ENCODE measurements at regions not wholly inside any gene's neighbourhood (a gene's known extent, or its start where the extent isn't known, plus 50 kb on each side); places are given as distances from the start of the nearest gene placed in this dataset.

GRCh38 chr7:68444042-68444441 lies 1154.2 kb upstream of the AUTS2 start:
- ChIA-PET CTCF (no interaction called here), POLR2A (no interaction called here)
- no peak for TF ChIP-seq CTCF (IDR thresholded peaks at IDR 0.05; ENCODE audit: control extremely low read depth, extremely low read depth, low read depth, missing control alignments)
- no peak for DNase-seq (ENCODE audit: extremely low spot score)

DNA sequence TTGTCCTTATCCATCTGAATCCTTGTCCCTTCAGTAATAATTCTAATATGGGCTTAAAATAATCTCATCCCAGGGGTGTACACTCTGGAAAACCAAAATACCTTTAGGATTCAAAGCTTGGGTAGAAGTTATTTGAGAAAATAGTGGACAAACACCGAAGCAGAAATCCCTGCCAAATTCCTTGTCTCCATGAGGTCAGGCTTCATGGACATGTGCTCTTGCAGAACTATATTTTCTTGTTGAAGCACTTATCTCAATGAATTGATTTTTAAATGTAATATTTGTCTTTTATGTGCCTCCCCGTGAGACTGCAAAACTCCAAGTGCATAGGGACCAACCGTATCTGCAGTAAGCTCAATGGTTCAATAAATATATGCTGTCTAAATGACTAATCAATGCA lies 1153.3 kb upstream of the AUTS2 start:
- POLR2A ChIA-PET: no interaction called here
- DNase-seq (ENCODE audit: extremely low spot score): no peak
- no peak for TF ChIP-seq CTCF (IDR thresholded peaks at IDR 0.05; ENCODE audit: control extremely low read depth, extremely low read depth, low read depth, missing control alignments)
- CTCF ChIA-PET: no interaction called here

DNA sequence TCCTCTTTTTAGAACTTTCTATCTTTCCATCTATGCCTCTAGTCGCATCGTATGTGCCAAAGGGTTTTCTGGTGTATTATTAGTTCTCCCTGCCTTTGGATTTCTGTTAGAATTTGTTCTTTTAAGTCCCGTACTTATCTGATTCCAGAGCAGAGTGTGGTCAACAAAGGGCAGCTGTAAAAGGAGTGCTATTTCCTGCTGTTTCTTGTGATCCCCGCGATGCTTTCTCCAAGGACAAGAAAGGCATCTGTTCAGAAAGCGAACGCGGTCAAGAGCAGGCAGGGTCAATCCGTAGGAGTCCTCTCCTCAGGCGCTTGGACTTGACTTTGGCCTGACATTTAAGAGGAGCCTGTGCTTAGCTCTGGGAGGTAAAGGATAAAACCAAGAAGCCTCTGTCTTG lies 1152.1 kb upstream of the AUTS2 start:
- no peak for DNase-seq (ENCODE audit: extremely low spot score)
- POLR2A ChIA-PET: no interaction called here
- TF ChIP-seq CTCF (IDR thresholded peaks at IDR 0.05; ENCODE audit: control extremely low read depth, extremely low read depth, low read depth, missing control alignments): no peak
- CTCF ChIA-PET: no interaction called here

DNA sequence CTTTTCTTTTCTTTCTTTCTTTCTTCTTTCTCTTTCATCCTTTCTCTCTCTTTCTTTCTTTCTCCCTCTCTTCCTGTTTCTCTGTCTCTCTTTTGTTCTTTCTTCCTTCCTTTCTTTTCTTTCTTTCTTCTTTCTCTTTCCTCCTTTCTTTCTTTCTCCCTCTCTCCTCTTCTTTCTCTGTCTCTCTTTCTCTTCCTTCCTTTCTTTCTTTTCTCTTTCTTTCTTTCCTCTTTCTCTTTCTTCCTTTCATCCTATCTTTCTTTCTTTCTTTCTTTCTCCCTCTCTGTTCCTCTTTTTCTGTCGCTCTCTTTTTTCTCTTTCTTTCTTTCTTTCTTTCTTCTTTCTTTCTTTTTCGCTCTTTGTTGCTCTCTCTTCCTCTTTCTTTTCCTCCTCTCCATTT lies 1149.2 kb upstream of the AUTS2 start:
- TF ChIP-seq CTCF (IDR thresholded peaks at IDR 0.05; ENCODE audit: control extremely low read depth, extremely low read depth, low read depth, missing control alignments): no peak
- ChIA-PET POLR2A (no interaction called here), CTCF (no interaction called here)
- DNase-seq (ENCODE audit: extremely low spot score): no peak

- no peak for TF ChIP-seq CTCF (IDR thresholded peaks at IDR 0.05; ENCODE audit: control extremely low read depth, extremely low read depth, low read depth, missing control alignments)
- no peak for DNase-seq (ENCODE audit: extremely low spot score)
- ChIA-PET CTCF (no interaction called here), POLR2A (no interaction called here)
Measured at GRCh38 chr7:68449816-68450215, 1148.5 kb upstream of the AUTS2 start.

DNA sequence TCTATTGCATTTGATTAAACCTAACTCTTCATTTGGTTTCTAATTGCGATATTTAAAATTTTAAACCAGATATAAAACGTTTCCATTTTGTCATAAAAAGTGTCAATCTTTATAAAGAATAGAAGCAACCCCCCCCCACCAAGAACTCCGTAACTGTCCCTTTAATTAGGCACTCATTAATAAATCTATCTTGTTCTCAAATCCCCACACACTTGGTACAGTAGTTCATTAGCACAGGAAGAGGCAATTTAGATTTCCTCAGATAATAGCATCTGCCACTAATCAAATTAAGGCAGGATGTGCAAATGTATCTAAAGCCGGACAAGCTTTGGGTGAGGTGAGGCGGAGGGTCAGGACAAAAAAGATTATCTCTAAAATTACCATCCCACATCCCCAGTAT lies 1143.3 kb upstream of the AUTS2 start:
- ChIA-PET POLR2A (no interaction called here), CTCF (no interaction called here)
- DNase-seq (ENCODE audit: extremely low spot score): no peak
- TF ChIP-seq CTCF (IDR thresholded peaks at IDR 0.05; ENCODE audit: control extremely low read depth, extremely low read depth, low read depth, missing control alignments): no peak

- TF ChIP-seq CTCF (IDR thresholded peaks at IDR 0.05; ENCODE audit: control extremely low read depth, extremely low read depth, low read depth, missing control alignments): no peak
- DNase-seq (ENCODE audit: extremely low spot score): no peak
- POLR2A ChIA-PET: no interaction called here
- CTCF ChIA-PET: no interaction called here
Measured at GRCh38 chr7:68456469-68456868, 1141.8 kb upstream of the AUTS2 start.
